HG03159 (cell line): ENCODE measurements at regions not wholly inside any gene's neighbourhood (a gene's known extent, or its start where the extent isn't known, plus 50 kb on each side); places are given as distances from the start of the nearest gene placed in this dataset.
"Not testable (repeated sequence)": the region's sequence is repeated elsewhere in the genome, so short reads cannot be mapped to it uniquely, and the experiment has no call there.

Experiments
- ATAC-seq: cut with Tn5 transposase; IDR thresholded peaks from one replicate; pipeline ENCODE4 v1.9.1; 2021; ENCODE audit warnings: mild to moderate bottlenecking, moderate library complexity; ENCODE audit not compliant: unreplicated experiment

GRCh38 chr11:110514967-110515366 is 85.2 kb downstream of the FDX1 start:
- ATAC-seq = no peak

- not testable (repeated sequence) for ATAC-seq
Measured at GRCh38 chr11:110517381-110517780, 87.6 kb downstream of the FDX1 start.

- ATAC-seq = no peak
Measured at GRCh38 chr11:110518809-110519514, 89.2 kb downstream of the FDX1 start.

DNA sequence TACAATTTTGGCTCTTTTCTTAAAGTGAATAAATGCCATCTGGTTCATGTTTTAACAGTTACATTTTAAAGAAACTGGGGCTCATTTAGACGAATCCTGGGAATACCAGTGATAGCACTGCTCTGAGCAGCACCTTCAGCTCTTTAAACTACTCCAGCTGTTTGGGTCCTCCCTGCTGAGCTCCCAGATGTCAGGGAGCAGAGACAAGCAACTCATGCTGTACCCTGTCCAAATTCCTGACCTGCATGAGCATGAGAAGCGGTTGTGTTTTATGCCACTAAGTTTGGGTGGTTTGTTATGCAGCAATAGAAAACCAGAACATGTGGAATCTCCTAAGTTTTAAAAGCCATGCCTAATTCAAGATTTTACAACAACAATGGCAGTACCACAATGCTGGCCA is 90.0 kb downstream of the FDX1 start:
- no peak for ATAC-seq

- ATAC-seq = no peak
Measured at GRCh38 chr11:110522471-110522870, 92.7 kb downstream of the FDX1 start.

DNA sequence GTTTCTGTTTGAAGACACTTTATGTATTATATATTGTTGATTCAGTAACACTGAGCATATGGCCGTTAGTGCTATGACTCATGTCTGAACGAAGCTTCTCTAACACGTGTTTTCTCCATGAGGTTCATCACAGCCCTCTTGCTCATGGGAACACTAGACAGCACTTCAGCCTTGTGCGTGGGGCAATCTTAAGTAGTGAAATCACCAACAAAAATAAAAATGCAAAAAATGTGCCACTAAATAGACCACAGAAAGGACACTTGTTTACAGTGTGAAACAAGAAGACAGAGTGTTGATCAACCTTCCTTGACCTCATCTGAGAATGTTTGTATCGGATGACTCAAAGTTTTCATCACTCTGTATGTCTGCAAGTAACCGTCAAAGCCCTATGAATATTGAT is 94.5 kb downstream of the FDX1 start:
- no peak for ATAC-seq

DNA sequence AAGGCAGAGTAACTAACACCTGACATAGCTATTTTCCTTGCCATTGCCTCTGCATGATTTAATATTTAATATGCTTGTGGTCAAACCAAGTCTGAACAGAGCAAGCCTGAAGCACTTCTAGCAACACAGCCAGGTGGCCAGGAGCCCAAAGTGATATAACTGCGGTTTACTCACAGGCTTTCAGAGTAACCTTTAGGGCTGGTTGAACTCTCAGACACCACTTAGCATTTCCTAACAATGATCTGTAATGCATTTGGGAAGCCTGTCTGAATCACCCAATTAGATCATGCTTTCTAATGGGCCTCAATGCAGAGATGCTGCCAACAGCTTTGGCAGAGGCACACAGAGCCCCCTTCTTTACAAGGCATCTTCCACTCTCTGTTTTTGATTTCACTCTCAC is 96.1 kb downstream of the FDX1 start:
- ATAC-seq = peak; percentile 89

DNA sequence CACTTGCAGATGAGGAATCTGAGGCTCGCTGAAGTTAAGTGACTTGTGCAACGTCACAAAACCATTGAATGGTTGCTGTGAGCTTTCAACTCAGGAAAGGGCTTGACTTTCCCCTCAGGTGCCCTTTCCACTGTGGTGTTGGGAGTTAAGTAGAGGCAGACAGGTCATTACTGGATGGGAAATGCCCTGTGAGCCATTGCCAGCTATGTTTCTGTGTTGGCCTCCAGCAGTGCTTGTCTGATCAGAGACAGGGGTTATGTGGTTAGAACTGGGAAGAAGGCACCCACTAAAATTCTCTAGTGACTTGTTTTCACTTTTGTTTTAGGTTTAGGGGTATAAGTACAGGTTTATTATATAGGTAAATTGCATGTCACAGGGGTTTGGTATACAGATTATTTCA is 96.6 kb downstream of the FDX1 start:
- ATAC-seq = peak; percentile 59
